GM12878 (cell line): ENCODE measurements at regions not wholly inside any gene's neighbourhood (a gene's known extent, or its start where the extent isn't known, plus 50 kb on each side); places are given as distances from the start of the nearest gene placed in this dataset.

Source experiments
- CBX5 ChIP-seq: sonication (generic); IDR thresholded peaks from 2 replicates; pipeline ENCODE4 v1.6.1; 2016; ENCODE audit warnings: low read depth, moderate library complexity, mild to moderate bottlenecking, inconsistent platforms
- CREM ChIP-seq: IDR thresholded peaks from 2 replicates; pipeline ENCODE4 v1.6.1; 2014; ENCODE audit warnings: antibody characterized with exemption, low read depth
- ESRRA ChIP-seq: IDR thresholded peaks from 2 replicates; pipeline ENCODE4 v1.6.1; 2012; ENCODE audit warnings: mild to moderate bottlenecking, low read length, improper control_type of control experiment
- EZH2 ChIP-seq: IDR thresholded peaks from 2 replicates; pipeline ENCODE4 v1.6.1; 2012; ENCODE audit warnings: low read depth, mild to moderate bottlenecking, control low read depth, inconsistent platforms, low read length, borderline replicate concordance; ENCODE audit not compliant: control insufficient read depth
- GABPA ChIP-seq: IDR thresholded peaks from 2 replicates; pipeline ENCODE4 v1.6.1; 2014; ENCODE audit warnings: antibody characterized with exemption, low read depth, mild to moderate bottlenecking, inconsistent platforms
- NRF1 ChIP-seq: conservative IDR thresholded peaks from 2 replicates; pipeline ENCODE4 v1.6.1; 2011; ENCODE audit warnings: mild to moderate bottlenecking, low read depth, low read length, improper control_type of control experiment
- POLR2A ChIP-seq: IDR thresholded peaks from 2 replicates; pipeline ENCODE4 v1.6.1; 2011; ENCODE audit warnings: low read depth, mild to moderate bottlenecking, low read length
- SPI1 ChIP-seq: IDR thresholded peaks from 2 replicates; pipeline ENCODE4 v1.6.1; 2011; ENCODE audit warnings: low read depth, mild to moderate bottlenecking, low read length, moderate library complexity, borderline replicate concordance; ENCODE audit not compliant: insufficient read depth
- SUPT20H ChIP-seq: IDR thresholded peaks from 2 replicates; pipeline ENCODE4 v1.6.1; 2011; ENCODE audit warnings: low read depth, mild to moderate bottlenecking, low read length, moderate library complexity, borderline replicate concordance; ENCODE audit not compliant: control insufficient read depth
- TARDBP ChIP-seq: IDR thresholded peaks from 2 replicates; pipeline ENCODE4 v1.6.1; 2016; ENCODE audit warnings: borderline replicate concordance
- TCF3 ChIP-seq: IDR thresholded peaks from 2 replicates; pipeline ENCODE4 v1.6.1; 2012; ENCODE audit warnings: low read depth, mild to moderate bottlenecking, low read length, borderline replicate concordance; ENCODE audit not compliant: insufficient read depth
- TF ChIP-seq, protein P1 (sequence below), 3 experiments: IDR thresholded peaks in 2 of 3; conservative IDR thresholded peaks in 1 of 3; 2 replicates each; pipeline ENCODE4 v1.5.1; 2011; ENCODE audit warnings: low read depth in 3 of 3, low read length in 3 of 3, mild to moderate bottlenecking in 3 of 3, control low read depth in 2 of 3, moderate library complexity in 2 of 3, inconsistent platforms in 1 of 3, mixed read lengths in 1 of 3; ENCODE audit not compliant: control insufficient read depth in 2 of 3, insufficient read depth in 1 of 3; ENCODE audit errors: extremely low read depth in 1 of 3
- TF ChIP-seq, protein P2 (sequence below): IDR thresholded peaks from 2 replicates; pipeline ENCODE4 v1.6.1; 2011; ENCODE audit warnings: low read depth, mild to moderate bottlenecking, low read length, moderate library complexity, borderline replicate concordance; ENCODE audit errors: extremely low read depth

DNA sequence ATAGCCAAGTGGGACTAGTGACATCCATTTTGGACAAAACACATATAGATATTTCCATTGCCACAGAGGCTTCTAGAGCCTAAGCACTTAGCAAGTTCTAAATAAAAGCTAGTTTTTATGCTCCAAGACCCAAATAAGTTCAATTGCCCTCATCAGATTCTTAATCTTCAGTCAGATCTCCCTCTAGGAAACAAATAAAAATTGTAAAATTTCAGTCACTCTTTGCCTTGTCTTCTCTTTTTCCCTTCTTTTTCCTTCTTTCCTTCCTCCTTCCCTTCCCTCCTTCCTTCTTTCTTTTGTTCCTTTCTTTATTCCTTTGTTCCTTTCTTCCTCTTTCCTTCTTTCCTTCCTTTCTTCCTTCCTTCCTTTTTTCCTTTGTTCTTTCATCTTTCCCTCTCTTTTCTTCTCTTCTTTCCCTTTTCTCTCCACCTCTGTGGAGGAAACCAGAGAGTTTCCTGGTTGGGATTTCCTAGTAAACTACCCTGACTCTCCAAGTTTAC is 68.8 kb upstream of the GADL1 start:
- TF ChIP-seq, protein P1, sequence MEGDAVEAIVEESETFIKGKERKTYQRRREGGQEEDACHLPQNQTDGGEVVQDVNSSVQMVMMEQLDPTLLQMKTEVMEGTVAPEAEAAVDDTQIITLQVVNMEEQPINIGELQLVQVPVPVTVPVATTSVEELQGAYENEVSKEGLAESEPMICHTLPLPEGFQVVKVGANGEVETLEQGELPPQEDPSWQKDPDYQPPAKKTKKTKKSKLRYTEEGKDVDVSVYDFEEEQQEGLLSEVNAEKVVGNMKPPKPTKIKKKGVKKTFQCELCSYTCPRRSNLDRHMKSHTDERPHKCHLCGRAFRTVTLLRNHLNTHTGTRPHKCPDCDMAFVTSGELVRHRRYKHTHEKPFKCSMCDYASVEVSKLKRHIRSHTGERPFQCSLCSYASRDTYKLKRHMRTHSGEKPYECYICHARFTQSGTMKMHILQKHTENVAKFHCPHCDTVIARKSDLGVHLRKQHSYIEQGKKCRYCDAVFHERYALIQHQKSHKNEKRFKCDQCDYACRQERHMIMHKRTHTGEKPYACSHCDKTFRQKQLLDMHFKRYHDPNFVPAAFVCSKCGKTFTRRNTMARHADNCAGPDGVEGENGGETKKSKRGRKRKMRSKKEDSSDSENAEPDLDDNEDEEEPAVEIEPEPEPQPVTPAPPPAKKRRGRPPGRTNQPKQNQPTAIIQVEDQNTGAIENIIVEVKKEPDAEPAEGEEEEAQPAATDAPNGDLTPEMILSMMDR (IDR thresholded peaks at IDR 0.05 in 2 of 3, conservative IDR thresholded peaks at IDR 0.05 in 1 of 3; ENCODE audit: control insufficient read depth in 2 of 3, extremely low read depth in 1 of 3, insufficient read depth in 1 of 3, low read depth in 3 of 3, low read length in 3 of 3) = no peak
- no peak for TF ChIP-seq SUPT20H
- no peak for TF ChIP-seq NRF1
- no peak for TF ChIP-seq ESRRA
- no peak for TF ChIP-seq POLR2A
- no peak for TF ChIP-seq TARDBP
- TF ChIP-seq SPI1 = no peak
- TF ChIP-seq GABPA = no peak
- TF ChIP-seq EZH2 = no peak
- TF ChIP-seq CBX5 = no peak
- TF ChIP-seq, protein P2, sequence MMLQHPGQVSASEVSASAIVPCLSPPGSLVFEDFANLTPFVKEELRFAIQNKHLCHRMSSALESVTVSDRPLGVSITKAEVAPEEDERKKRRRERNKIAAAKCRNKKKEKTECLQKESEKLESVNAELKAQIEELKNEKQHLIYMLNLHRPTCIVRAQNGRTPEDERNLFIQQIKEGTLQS = no peak
- no peak for TF ChIP-seq TCF3
- TF ChIP-seq CREM = no peak
